Fibroblast of lung (primary cell): ENCODE measurements at regions not wholly inside any gene's neighbourhood (a gene's known extent, or its start where the extent isn't known, plus 50 kb on each side); places are given as distances from the start of the nearest gene placed in this dataset.

ENCODE experiments used
- DNase-seq, 2 donors: peaks; one replicate each; pipeline versions ENCODE4 v3.0.0 to v3.0.0-alpha.2; 2010; ENCODE audit warnings: low read depth in 2 of 2
- H2AFZ ChIP-seq: 2 replicates; pipeline ENCODE4 v1.5.1; 2012; ENCODE audit warnings: low read length, control low read depth, inconsistent platforms
- H3K27ac ChIP-seq: 2 replicates; pipeline ENCODE4 v1.5.1; 2011; ENCODE audit warnings: low read length, control low read depth; ENCODE audit not compliant: insufficient read depth
- H3K27me3 ChIP-seq: 2 replicates; pipeline ENCODE4 v1.5.1; 2011; ENCODE audit warnings: mild to moderate bottlenecking, low read length; ENCODE audit not compliant: control insufficient read depth, insufficient read depth
- H3K36me3 ChIP-seq: 2 replicates; pipeline ENCODE4 v1.5.1; 2011; ENCODE audit warnings: low read length; ENCODE audit not compliant: control insufficient read depth, insufficient read depth
- H3K4me1 ChIP-seq: 2 replicates; pipeline ENCODE4 v1.5.1; 2011; ENCODE audit warnings: low read length; ENCODE audit not compliant: control insufficient read depth, insufficient read depth; ENCODE audit errors: extremely low read depth
- H3K4me2 ChIP-seq: 2 replicates; pipeline ENCODE4 v1.5.1; 2011; ENCODE audit warnings: low read length, control low read depth; ENCODE audit not compliant: insufficient read depth; ENCODE audit errors: extremely low read depth
- H3K4me3 ChIP-seq, 4 experiments: fragments of 200-600 bp in 1 of 4; sonication (generic) in 1 of 4; replicated peaks in 1 of 4; 2 replicates each; pipeline ENCODE4 v1.5.1; 2011 to 2016; ENCODE audit warnings: low read length in 4 of 4, low read depth in 3 of 4, mild to moderate bottlenecking in 3 of 4, control low read depth in 2 of 4, inconsistent platforms in 1 of 4, mixed read lengths in 1 of 4; ENCODE audit not compliant: insufficient read depth in 1 of 4; ENCODE audit errors: control extremely low read depth in 1 of 4
- H3K79me2 ChIP-seq: 2 replicates; pipeline ENCODE4 v1.5.1; 2012; ENCODE audit warnings: mild to moderate bottlenecking, low read length, inconsistent platforms; ENCODE audit not compliant: control insufficient read depth, insufficient read depth
- H3K9ac ChIP-seq: 2 replicates; pipeline ENCODE4 v1.5.1; 2011; ENCODE audit warnings: mild to moderate bottlenecking, low read length, control low read depth; ENCODE audit not compliant: insufficient read depth
- H3K9me3 ChIP-seq: 2 replicates; pipeline ENCODE4 v1.5.1; 2012; ENCODE audit warnings: low read depth, low read length; ENCODE audit not compliant: control insufficient read depth, insufficient read depth
- H4K20me1 ChIP-seq: 2 replicates; pipeline ENCODE4 v1.5.1; 2011; ENCODE audit warnings: low read length; ENCODE audit not compliant: control insufficient read depth, insufficient read depth; ENCODE audit errors: extremely low read depth
- EZH2 ChIP-seq: IDR thresholded peaks from 2 replicates; pipeline ENCODE4 v1.5.1; 2012; ENCODE audit warnings: low read length, control low read depth, mild to moderate bottlenecking; ENCODE audit errors: missing control alignments
- TF ChIP-seq, protein P1 (sequence below), 2 donors: IDR thresholded peaks in 1 of 2; conservative IDR thresholded peaks in 1 of 2; 1 replicate in 1 of 2; 2 replicates in 1 of 2; pipeline ENCODE4 v1.5.1; 2011 to 2012; ENCODE audit warnings: low read length in 2 of 2, control low read depth in 1 of 2, inconsistent platforms in 1 of 2, low read depth in 1 of 2, mild to moderate bottlenecking in 1 of 2

- Histone ChIP-seq H3K9ac (no peak overlapping the region), H3K4me3 (no peak overlapping the region), H3K4me1 (no peaks in the 10 kb centered on the region), H3K27ac (no peak overlapping the region), H3K4me2 (no peak overlapping the region), H3K27me3 (no peaks in the 10 kb centered on the region), H4K20me1 (no peaks in the 10 kb centered on the region), H3K79me2 (no peaks in the 10 kb centered on the region), H3K36me3 (no peaks in the 10 kb centered on the region), H2AFZ (no peak overlapping the region), H3K9me3 (no peaks in the 10 kb centered on the region)
- DNase-seq, result no peak
- no peak for TF ChIP-seq EZH2
- TF ChIP-seq, protein P1, sequence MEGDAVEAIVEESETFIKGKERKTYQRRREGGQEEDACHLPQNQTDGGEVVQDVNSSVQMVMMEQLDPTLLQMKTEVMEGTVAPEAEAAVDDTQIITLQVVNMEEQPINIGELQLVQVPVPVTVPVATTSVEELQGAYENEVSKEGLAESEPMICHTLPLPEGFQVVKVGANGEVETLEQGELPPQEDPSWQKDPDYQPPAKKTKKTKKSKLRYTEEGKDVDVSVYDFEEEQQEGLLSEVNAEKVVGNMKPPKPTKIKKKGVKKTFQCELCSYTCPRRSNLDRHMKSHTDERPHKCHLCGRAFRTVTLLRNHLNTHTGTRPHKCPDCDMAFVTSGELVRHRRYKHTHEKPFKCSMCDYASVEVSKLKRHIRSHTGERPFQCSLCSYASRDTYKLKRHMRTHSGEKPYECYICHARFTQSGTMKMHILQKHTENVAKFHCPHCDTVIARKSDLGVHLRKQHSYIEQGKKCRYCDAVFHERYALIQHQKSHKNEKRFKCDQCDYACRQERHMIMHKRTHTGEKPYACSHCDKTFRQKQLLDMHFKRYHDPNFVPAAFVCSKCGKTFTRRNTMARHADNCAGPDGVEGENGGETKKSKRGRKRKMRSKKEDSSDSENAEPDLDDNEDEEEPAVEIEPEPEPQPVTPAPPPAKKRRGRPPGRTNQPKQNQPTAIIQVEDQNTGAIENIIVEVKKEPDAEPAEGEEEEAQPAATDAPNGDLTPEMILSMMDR (conservative IDR thresholded peaks at IDR 0.05 in 1 of 2, IDR thresholded peaks at IDR 0.05 in 1 of 2; ENCODE audit: low read depth in 1 of 2, low read length in 2 of 2), result no peak
Measured at GRCh38 chr10:113983552-113983951, 60.1 kb upstream of the ADRB1 start.

DNA sequence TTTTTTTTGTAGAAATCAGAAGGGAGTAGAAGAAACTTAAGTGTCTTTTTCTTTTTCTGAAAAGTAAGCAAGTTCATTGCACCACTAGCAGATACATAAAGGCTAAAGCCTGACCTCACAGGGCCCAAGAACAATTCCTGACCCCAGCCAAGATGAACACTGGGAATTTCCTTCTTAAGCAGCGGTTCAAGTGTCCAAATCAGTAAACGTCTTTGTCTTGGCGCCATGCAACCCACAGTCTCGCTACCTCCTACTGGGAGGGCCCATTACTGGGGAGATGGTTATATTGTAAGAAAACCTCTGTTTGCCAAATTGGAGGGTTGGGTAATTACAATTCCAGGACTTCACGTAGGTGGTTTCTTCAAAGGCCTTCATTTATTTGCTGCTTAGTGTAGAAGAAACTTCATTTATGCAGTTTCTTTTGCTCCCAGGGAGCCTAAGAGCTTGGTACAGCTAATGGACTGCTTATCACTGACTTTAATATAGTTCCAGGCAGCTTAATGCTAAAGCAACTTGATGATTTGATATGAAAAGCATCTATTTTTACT is 58.3 kb upstream of the ADRB1 start:
- H3K9me3 ChIP-seq, result no peaks in the 10 kb centered on the region
- TF ChIP-seq, protein P1 (conservative IDR thresholded peaks at IDR 0.05 in 1 of 2, IDR thresholded peaks at IDR 0.05 in 1 of 2; ENCODE audit: low read depth in 1 of 2, low read length in 2 of 2), result no peak
- no peak for TF ChIP-seq EZH2
- no peaks in the 10 kb centered on the region for H4K20me1 ChIP-seq
- H3K79me2 ChIP-seq, result no peaks in the 10 kb centered on the region
- no peak overlapping the region for H3K27ac ChIP-seq
- H3K4me3 ChIP-seq, result no peak overlapping the region
- H3K4me1 ChIP-seq, result no peaks in the 10 kb centered on the region
- no peak overlapping the region for H2AFZ ChIP-seq
- no peaks in the 10 kb centered on the region for H3K36me3 ChIP-seq
- no peak overlapping the region for H3K9ac ChIP-seq
- no peak overlapping the region for H3K4me2 ChIP-seq
- no peak for DNase-seq
- no peaks in the 10 kb centered on the region for H3K27me3 ChIP-seq

DNA sequence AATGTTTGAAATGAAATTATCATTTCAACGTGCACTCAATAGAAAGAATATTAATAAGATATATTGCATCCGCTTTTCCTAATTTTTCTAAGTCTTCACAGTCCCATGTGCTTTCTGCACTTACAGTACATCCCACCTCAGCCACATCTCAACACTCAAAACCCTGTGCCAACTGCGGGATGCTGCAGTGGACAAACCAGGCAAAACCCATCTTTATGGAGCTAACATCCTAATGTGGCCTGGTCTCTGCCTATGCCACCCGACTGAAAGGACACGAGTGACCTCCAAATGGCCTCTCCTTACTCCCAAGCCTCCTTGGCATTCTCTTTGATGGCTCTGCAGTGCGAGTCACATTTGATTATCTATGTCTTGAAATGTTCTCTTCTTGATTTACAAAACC is 57.4 kb upstream of the ADRB1 start:
- no peaks in the 10 kb centered on the region for H3K27me3 ChIP-seq
- H2AFZ ChIP-seq, result no peak overlapping the region

More for the DNA sequence above, 57.4 kb upstream of the ADRB1 start:
- Histone ChIP-seq H3K4me1 (no peaks in the 10 kb centered on the region), H3K4me3 (no peak overlapping the region), H3K9me3 (no peaks in the 10 kb centered on the region), H3K36me3 (no peaks in the 10 kb centered on the region), H3K4me2 (no peak overlapping the region), H3K79me2 (no peaks in the 10 kb centered on the region), H3K27ac (no peak overlapping the region), H3K9ac (no peak overlapping the region), H4K20me1 (no peaks in the 10 kb centered on the region)
- no peak for TF ChIP-seq EZH2
- TF ChIP-seq, protein P1 (conservative IDR thresholded peaks at IDR 0.05 in 1 of 2, IDR thresholded peaks at IDR 0.05 in 1 of 2; ENCODE audit: low read depth in 1 of 2, low read length in 2 of 2), result no peak
- DNase-seq, result no peak
